Liver (tissue), 3 donors: ENCODE measurements at regions not wholly inside any gene's neighbourhood (a gene's known extent, or its start where the extent isn't known, plus 50 kb on each side); places are given as distances from the start of the nearest gene placed in this dataset.

Experiments
- CTCF ChIP-seq: fragments of 150-350 bp; IDR thresholded peaks from 2 replicates; pipeline ENCODE4 v1.5.1; 2017; ENCODE audit warnings: improper control_type of control experiment, low read depth, low read length; ENCODE audit not compliant: missing input control
- EGR1 ChIP-seq, 2 donors: IDR thresholded peaks; 2 replicates each; pipeline ENCODE4 v1.6.1; 2016 to 2018; ENCODE audit warnings: antibody characterized with exemption in 2 of 2, low read depth in 2 of 2
- GABPA ChIP-seq, 2 donors: IDR thresholded peaks in 1 of 2; conservative IDR thresholded peaks in 1 of 2; 2 replicates each; pipeline ENCODE4 v1.6.1; 2016; ENCODE audit warnings: antibody characterized with exemption in 2 of 2, mild to moderate bottlenecking in 1 of 2, moderate library complexity in 1 of 2
- JUND ChIP-seq, 2 donors: IDR thresholded peaks; 2 replicates each; pipeline ENCODE4 v1.6.1; 2016; ENCODE audit warnings: antibody characterized with exemption in 2 of 2
- MAX ChIP-seq: IDR thresholded peaks from 2 replicates; pipeline ENCODE4 v1.6.1; 2016; ENCODE audit warnings: antibody characterized with exemption
- RXRA ChIP-seq, 2 donors: IDR thresholded peaks; 2 replicates each; pipeline ENCODE4 v1.6.1; 2017 to 2018; ENCODE audit warnings: antibody characterized with exemption in 2 of 2, mild to moderate bottlenecking in 1 of 2
- SP1 ChIP-seq: IDR thresholded peaks from 2 replicates; pipeline ENCODE4 v1.6.1; 2018; ENCODE audit warnings: antibody characterized with exemption, mild to moderate bottlenecking
- TAF1 ChIP-seq: conservative IDR thresholded peaks from 2 replicates; pipeline ENCODE4 v1.6.1; 2016; ENCODE audit warnings: antibody characterized with exemption, mild to moderate bottlenecking
- YY1 ChIP-seq: IDR thresholded peaks from 2 replicates; pipeline ENCODE4 v1.6.1; 2016; ENCODE audit warnings: antibody characterized with exemption, mild to moderate bottlenecking
- ZBTB33 ChIP-seq: IDR thresholded peaks from 2 replicates; pipeline ENCODE4 v1.6.1; 2016; ENCODE audit warnings: antibody characterized with exemption
- donor health status: healthy.
- donor health status: healthy.

GRCh38 chr7:52936750-52937149, 98.7 kb upstream of the POM121L12 start:
- TF ChIP-seq CTCF (no peak), SP1 (no peak), JUND (IDR thresholded peaks at IDR 0.05) (no peak), GABPA (IDR thresholded peaks at IDR 0.05 in 1 of 2, conservative IDR thresholded peaks at IDR 0.05 in 1 of 2) (no peak), RXRA (IDR thresholded peaks at IDR 0.05) (no peak), ZBTB33 (no peak), EGR1 (IDR thresholded peaks at IDR 0.05; ENCODE audit: low read depth in 2 of 2) (no peak), YY1 (no peak), MAX (no peak), TAF1 (no peak)
